Mesothelial cell of epicardium (in vitro differentiated cells): ENCODE measurements at regions not wholly inside any gene's neighbourhood (a gene's known extent, or its start where the extent isn't known, plus 50 kb on each side); places are given as distances from the start of the nearest gene placed in this dataset.

ENCODE experiments used
- DNase-seq, 2 experiments: peaks; one replicate each; pipeline ENCODE4 v3.0.0; 2021; ENCODE audit warnings: low spot score in 2 of 2; ENCODE audit not compliant: unreplicated experiment in 2 of 2
- H3K27ac Mint-ChIP-seq: 2 replicates; pipeline ENCODE4 v1.8.0; 2021; ENCODE audit warnings: mixed read lengths
- H3K27me3 Mint-ChIP-seq: 2 replicates; pipeline ENCODE4 v1.8.0; 2021; ENCODE audit warnings: low read depth, mixed read lengths
- H3K36me3 Mint-ChIP-seq: 2 replicates; pipeline ENCODE4 v1.8.0; 2021; ENCODE audit warnings: mixed read lengths
- H3K4me1 Mint-ChIP-seq: 2 replicates; pipeline ENCODE4 v1.8.0; 2021; ENCODE audit warnings: mixed read lengths
- H3K4me3 Mint-ChIP-seq: 2 replicates; pipeline ENCODE4 v1.8.0; 2021; ENCODE audit warnings: mild to moderate bottlenecking, moderate library complexity, mixed read lengths
- H3K9me3 Mint-ChIP-seq: 2 replicates; pipeline ENCODE4 v1.8.0; 2021; ENCODE audit warnings: mixed read lengths
- TF ChIP-seq, protein P1 (sequence below): fragments of 200-600 bp; sonication (generic); IDR thresholded peaks from one replicate; pipeline ENCODE4 v1.5.0; 2021; ENCODE audit warnings: antibody characterized with exemption; ENCODE audit not compliant: unreplicated experiment

DNA sequence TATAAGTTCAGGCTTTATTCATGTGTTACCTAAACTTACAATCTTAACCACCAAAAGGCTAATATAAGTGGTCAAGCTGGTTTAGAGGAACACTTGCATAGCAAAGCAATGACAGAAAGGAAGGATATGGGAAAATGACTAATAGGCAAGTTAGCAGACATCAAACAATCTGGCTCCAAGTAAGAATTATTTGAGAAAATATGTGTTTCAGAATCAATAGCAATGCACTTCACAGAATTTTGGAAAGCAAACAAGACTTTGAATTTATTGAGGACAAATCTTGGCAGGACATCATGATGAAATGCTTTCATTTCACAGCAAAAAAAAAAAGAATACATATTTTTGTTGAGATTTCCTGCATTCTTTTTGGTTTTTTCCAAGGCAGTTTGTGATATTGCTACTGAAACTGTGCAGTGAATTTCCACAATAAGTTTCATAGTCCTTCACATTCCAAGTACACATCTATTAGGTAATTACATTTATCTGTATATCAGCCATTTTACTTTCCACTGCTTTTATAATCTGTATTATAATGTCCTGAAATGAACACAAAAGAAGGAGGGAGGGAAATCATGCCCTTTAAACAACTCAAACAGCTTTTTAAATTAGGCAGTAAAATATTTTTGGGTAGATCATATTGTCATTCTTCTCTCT lies 417.9 kb downstream of the NR2F1-AS1 start:
- H3K4me1 Mint-ChIP-seq: peaks cover 19% of the 10 kb centered on the region
- peak overlapping the region; percentile 75 for H3K27ac Mint-ChIP-seq
- no peaks in the 10 kb centered on the region for H3K9me3 Mint-ChIP-seq
- H3K27me3 Mint-ChIP-seq: no peaks in the 10 kb centered on the region
- H3K36me3 Mint-ChIP-seq: no peaks in the 10 kb centered on the region
- no peak overlapping the region for H3K4me3 Mint-ChIP-seq
- TF ChIP-seq, protein P1, sequence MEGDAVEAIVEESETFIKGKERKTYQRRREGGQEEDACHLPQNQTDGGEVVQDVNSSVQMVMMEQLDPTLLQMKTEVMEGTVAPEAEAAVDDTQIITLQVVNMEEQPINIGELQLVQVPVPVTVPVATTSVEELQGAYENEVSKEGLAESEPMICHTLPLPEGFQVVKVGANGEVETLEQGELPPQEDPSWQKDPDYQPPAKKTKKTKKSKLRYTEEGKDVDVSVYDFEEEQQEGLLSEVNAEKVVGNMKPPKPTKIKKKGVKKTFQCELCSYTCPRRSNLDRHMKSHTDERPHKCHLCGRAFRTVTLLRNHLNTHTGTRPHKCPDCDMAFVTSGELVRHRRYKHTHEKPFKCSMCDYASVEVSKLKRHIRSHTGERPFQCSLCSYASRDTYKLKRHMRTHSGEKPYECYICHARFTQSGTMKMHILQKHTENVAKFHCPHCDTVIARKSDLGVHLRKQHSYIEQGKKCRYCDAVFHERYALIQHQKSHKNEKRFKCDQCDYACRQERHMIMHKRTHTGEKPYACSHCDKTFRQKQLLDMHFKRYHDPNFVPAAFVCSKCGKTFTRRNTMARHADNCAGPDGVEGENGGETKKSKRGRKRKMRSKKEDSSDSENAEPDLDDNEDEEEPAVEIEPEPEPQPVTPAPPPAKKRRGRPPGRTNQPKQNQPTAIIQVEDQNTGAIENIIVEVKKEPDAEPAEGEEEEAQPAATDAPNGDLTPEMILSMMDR: no peak
- DNase-seq: no peak

DNA sequence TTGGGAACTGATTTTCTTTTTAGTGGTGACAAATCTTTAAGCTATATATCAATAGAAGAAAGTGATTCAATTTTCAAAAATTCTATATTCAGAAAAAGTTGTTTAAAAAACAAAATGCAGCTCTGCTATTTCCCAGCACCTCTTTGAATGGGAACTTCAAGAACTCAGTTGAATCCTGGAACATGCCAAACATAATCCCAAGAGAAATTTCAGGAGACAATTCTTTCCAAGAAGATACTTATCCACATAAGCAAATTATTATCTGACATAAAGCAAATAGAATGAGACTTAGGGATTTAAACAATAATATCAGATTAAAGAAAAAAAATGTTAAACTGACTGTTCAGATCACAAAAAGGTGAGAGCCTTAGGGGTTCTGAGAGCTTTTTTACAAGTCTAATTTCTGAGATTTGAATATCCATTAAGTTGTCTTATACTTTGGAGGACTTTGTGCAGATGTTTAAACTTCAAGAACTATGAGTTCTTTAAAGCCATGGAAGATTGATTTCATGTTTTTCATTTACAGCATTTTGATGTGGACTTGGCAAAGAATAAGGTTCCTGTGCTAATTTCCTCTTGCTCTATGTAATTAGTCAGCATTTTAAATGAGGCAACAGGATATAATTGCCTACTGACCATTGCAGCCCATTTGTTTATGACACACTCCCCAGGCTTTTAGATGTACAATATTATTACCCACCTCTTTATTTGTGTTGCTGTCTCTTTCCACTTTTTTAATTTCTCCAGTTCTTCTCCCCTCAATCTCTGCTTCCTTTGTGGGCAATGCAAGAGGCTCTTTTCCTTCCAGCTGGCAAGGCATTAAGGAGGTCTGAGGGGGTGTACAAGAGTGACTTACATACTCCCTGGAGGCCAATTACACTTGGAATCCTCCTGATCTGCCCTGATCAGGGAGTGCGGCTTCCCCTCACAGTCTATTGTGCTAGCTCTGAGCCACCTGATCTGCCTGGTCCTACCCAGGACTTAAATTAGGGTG lies 419.1 kb downstream of the NR2F1-AS1 start:
- TF ChIP-seq, protein P1: no peak
- no peaks in the 10 kb centered on the region for H3K9me3 Mint-ChIP-seq
- no peaks in the 10 kb centered on the region for H3K36me3 Mint-ChIP-seq
- DNase-seq: no peak
- H3K4me3 Mint-ChIP-seq: no peak overlapping the region
- H3K27ac Mint-ChIP-seq: peak overlapping the region; percentile 5
- no peaks in the 10 kb centered on the region for H3K27me3 Mint-ChIP-seq
- peaks cover 19% of the 10 kb centered on the region for H3K4me1 Mint-ChIP-seq

DNA sequence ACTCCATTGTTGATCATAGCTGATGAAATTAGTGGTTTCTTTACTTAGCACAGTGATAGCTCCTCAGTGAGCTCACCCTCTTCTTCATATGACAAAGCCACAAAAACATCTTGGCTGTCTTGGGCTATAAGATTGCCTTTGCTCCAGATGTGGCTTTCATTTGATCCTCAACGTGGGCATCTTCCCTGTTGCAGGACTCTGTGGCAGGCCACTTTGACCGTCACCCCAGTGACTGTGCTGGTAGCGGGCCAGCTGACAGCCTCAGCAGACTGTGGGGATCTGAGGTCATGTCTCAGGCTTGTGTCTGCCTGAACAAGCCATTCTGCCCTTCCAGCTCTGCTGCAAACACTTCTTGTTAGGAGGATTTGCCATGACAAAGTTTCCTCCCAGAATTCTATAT lies 422.2 kb downstream of the NR2F1-AS1 start:
- no peak for DNase-seq
- H3K9me3 Mint-ChIP-seq: no peaks in the 10 kb centered on the region
- H3K27me3 Mint-ChIP-seq: no peaks in the 10 kb centered on the region
- no peaks in the 10 kb centered on the region for H3K36me3 Mint-ChIP-seq
- H3K27ac Mint-ChIP-seq: no peak overlapping the region
- TF ChIP-seq, protein P1: no peak
- peaks cover 19% of the 10 kb centered on the region for H3K4me1 Mint-ChIP-seq
- no peak overlapping the region for H3K4me3 Mint-ChIP-seq

DNA sequence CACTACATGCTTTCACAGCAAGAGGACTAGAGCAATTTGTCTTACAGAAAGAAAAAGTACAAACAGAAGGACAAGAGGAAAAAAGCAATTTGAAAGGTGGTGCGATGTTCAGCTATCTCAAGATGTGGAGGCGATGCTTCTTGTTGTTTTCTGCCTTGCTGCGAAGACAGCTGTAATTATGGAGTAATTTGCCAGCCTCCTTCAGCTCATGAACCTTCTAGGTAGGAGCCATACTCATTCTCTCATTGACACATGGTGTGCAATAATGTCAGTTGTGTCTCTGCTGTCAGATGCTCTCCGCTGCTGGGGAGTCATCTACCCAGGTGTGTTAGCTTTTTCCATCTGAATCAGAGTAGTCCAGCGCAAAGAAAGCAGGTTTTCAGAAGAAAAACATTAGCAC lies 424.5 kb downstream of the NR2F1-AS1 start:
- H3K4me1 Mint-ChIP-seq: peaks cover 2% of the 10 kb centered on the region
- no peaks in the 10 kb centered on the region for H3K27me3 Mint-ChIP-seq
- no peaks in the 10 kb centered on the region for H3K9me3 Mint-ChIP-seq
- TF ChIP-seq, protein P1: no peak
- DNase-seq: no peak
- H3K36me3 Mint-ChIP-seq: no peaks in the 10 kb centered on the region
- no peak overlapping the region for H3K4me3 Mint-ChIP-seq
- H3K27ac Mint-ChIP-seq: no peak overlapping the region

DNA sequence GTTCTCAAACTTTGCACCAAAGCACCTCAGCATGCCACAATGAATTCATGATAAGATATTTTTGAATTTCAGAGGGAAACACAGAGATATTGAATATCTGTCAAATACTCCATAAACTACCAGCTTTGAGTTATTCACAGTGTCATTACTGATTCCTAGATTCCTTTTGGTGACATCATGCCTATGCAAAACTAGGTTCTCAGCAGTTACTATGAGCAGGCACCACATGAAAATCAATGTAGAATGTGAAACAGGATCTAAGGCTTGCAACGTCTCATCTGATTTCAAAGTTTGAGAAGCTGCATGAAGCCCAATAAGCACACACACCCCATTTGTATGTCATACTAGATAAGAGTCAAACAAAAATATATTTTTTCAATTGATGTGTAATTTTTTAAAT lies 426.5 kb downstream of the NR2F1-AS1 start:
- no peak overlapping the region for H3K4me3 Mint-ChIP-seq
- no peak overlapping the region for H3K27ac Mint-ChIP-seq
- no peaks in the 10 kb centered on the region for H3K36me3 Mint-ChIP-seq
- DNase-seq: no peak
- H3K9me3 Mint-ChIP-seq: no peaks in the 10 kb centered on the region
- H3K4me1 Mint-ChIP-seq: peaks cover 2% of the 10 kb centered on the region
- no peaks in the 10 kb centered on the region for H3K27me3 Mint-ChIP-seq
- TF ChIP-seq, protein P1: no peak
